SK-N-SH (cell line): ENCODE measurements at regions not wholly inside any gene's neighbourhood (a gene's known extent, or its start where the extent isn't known, plus 50 kb on each side); places are given as distances from the start of the nearest gene placed in this dataset.
"Not testable (repeated sequence)": the region's sequence is repeated elsewhere in the genome, so short reads cannot be mapped to it uniquely, and the experiment has no call there.

Experiments
- CTCF ChIA-PET: fragments of 300-600, 350-600 bp; formaldehyde crosslinking; extraction: SDS; loops from one replicate; lab custom pipeline; 2021; lab: Yijun Ruan, JAX
- POLR2A ChIA-PET: fragments of 350-600 bp; sonication (Branson Sonifier 250); formaldehyde crosslinking; extraction: SDS; loops from one replicate; lab custom pipeline; 2020; ENCODE audit warnings: antibody characterized with exemption, inconsistent platforms; lab: Yijun Ruan, JAX
- DNase-seq: peaks from one replicate; pipeline ENCODE4 v3.0.0; 2012
- H2AFZ ChIP-seq: fragments of 200-600 bp; sonication (generic); 2 replicates; pipeline ENCODE4 v1.8.1; 2016; ENCODE audit warnings: antibody characterized with exemption, mild to moderate bottlenecking, low read depth
- H3F3A ChIP-seq: fragments of 200-600 bp; sonication (generic); replicated peaks from 2 replicates; pipeline ENCODE3; 2016; ENCODE audit warnings: antibody characterized with exemption, mild to moderate bottlenecking; ENCODE audit not compliant: insufficient read depth
- H3K27ac ChIP-seq, 2 experiments: fragments of 200-500 bp in 1 of 2; fragments of 200-600 bp in 1 of 2; sonication (Bioruptor generic) in 1 of 2; sonication (generic), shearing (Covaris generic) in 1 of 2; 2 replicates each; pipeline versions ENCODE4 v1.5.1 to v1.6.1; 2014 to 2016; ENCODE audit warnings: low read depth in 2 of 2, inconsistent platforms in 1 of 2, low read length in 1 of 2, mild to moderate bottlenecking in 1 of 2, mixed read lengths in 1 of 2
- H3K27me3 ChIP-seq: fragments of 200-600 bp; sonication (generic), shearing (Covaris generic); 2 replicates; pipeline ENCODE4 v1.6.1; 2016; ENCODE audit warnings: mixed run types; ENCODE audit not compliant: insufficient read depth
- H3K36me3 ChIP-seq, 2 experiments: fragments of 200-500 bp in 1 of 2; fragments of 200-600 bp in 1 of 2; sonication (Bioruptor generic) in 1 of 2; sonication (generic) in 1 of 2; replicated peaks in 1 of 2; 2 replicates each; pipeline versions ENCODE3 to v1.5.1; 2014 to 2016; ENCODE audit warnings: low read length in 1 of 2, mild to moderate bottlenecking in 1 of 2; ENCODE audit not compliant: insufficient read depth in 2 of 2, control insufficient read depth in 1 of 2
- H3K4me1 ChIP-seq, 2 experiments: fragments of 200-500 bp in 1 of 2; fragments of 200-600 bp in 1 of 2; sonication (Bioruptor generic) in 1 of 2; sonication (generic), shearing (Covaris generic) in 1 of 2; 2 replicates each; pipeline versions ENCODE4 v1.5.1 to v1.6.1; 2014 to 2016; ENCODE audit warnings: low read depth in 1 of 2, low read length in 1 of 2, mixed run types in 1 of 2; ENCODE audit not compliant: insufficient read depth in 2 of 2, control insufficient read depth in 1 of 2
- H3K4me2 ChIP-seq: fragments of 200-600 bp; sonication (generic), shearing (Covaris generic); 2 replicates; pipeline ENCODE4 v1.6.1; 2017; ENCODE audit warnings: mixed run types
- H3K4me3 ChIP-seq, 2 experiments: fragments of 200-500 bp in 1 of 2; fragments of 200-600 bp in 1 of 2; sonication (Bioruptor generic) in 1 of 2; sonication (generic), shearing (Covaris generic) in 1 of 2; 2 replicates each; pipeline versions ENCODE4 v1.5.1 to v1.8.1; 2014 to 2016; ENCODE audit warnings: low read depth in 2 of 2, inconsistent platforms in 1 of 2, low read length in 1 of 2, mild to moderate bottlenecking in 1 of 2, mixed read lengths in 1 of 2, moderate library complexity in 1 of 2
- H3K79me2 ChIP-seq: fragments of 200-600 bp; sonication (generic); 2 replicates; pipeline ENCODE4 v1.8.1; 2017; ENCODE audit warnings: mild to moderate bottlenecking; ENCODE audit not compliant: insufficient read depth
- H3K9ac ChIP-seq: fragments of 200-600 bp; sonication (generic); 2 replicates; pipeline ENCODE4 v1.6.1; 2017; ENCODE audit warnings: mixed run types
- H3K9me2 ChIP-seq: fragments of 200-600 bp; sonication (generic); 2 replicates; pipeline ENCODE4 v1.6.1; 2017; ENCODE audit warnings: mixed run types
- H3K9me3 ChIP-seq: fragments of 200-600 bp; sonication (generic); 2 replicates; pipeline ENCODE4 v1.6.1; 2017; ENCODE audit warnings: mixed run types, mild to moderate bottlenecking, moderate library complexity
- H4K20me1 ChIP-seq: fragments of 200-600 bp; sonication (generic); 2 replicates; pipeline ENCODE4 v1.6.1; 2017; ENCODE audit warnings: mild to moderate bottlenecking, mixed run types; ENCODE audit not compliant: insufficient read depth
- GABPA ChIP-seq: IDR thresholded peaks from 2 replicates; pipeline ENCODE4 v1.4.0; 2012; ENCODE audit warnings: low read depth, mild to moderate bottlenecking
- JUND ChIP-seq: IDR thresholded peaks from 2 replicates; pipeline ENCODE4 v1.4.0; 2012
- MEF2A ChIP-seq: IDR thresholded peaks from 2 replicates; pipeline ENCODE4 v1.4.0; 2012; ENCODE audit warnings: low read depth, borderline replicate concordance
- RAD21 ChIP-seq: IDR thresholded peaks from 2 replicates; pipeline ENCODE4 v1.6.1; 2012; ENCODE audit warnings: mild to moderate bottlenecking, low read length
- SMC3 ChIP-seq: IDR thresholded peaks from 2 replicates; pipeline ENCODE4 v1.6.1; 2012; ENCODE audit warnings: low read depth, low read length, improper control_type of control experiment
- WGBS: methylation state at CpG from one replicate; pipeline ENCODE4 v1.1.6; 2017; ENCODE audit warnings: low lambda C conversion rate; 5-methylcytosine and 5-hydroxymethylcytosine counted together
- TF ChIP-seq, protein P1 (sequence below): IDR thresholded peaks from 2 replicates; pipeline ENCODE4 v1.4.0; 2012; ENCODE audit warnings: low read depth, borderline replicate concordance
- TF ChIP-seq, protein P2 (sequence below): fragments of 150-350 bp; IDR thresholded peaks from 2 replicates; pipeline ENCODE4 v1.6.1; 2016; ENCODE audit warnings: mild to moderate bottlenecking, low read depth, low read length
- TF ChIP-seq, protein P3 (sequence below): IDR thresholded peaks from 2 replicates; pipeline ENCODE4 v1.4.0; 2012; ENCODE audit warnings: low read depth
- TF ChIP-seq, protein P4 (sequence below): fragments of 150-350 bp; IDR thresholded peaks from 2 replicates; pipeline ENCODE4 v1.6.1; 2017; ENCODE audit warnings: antibody characterized with exemption, low read length, low read depth, borderline replicate concordance

DNA sequence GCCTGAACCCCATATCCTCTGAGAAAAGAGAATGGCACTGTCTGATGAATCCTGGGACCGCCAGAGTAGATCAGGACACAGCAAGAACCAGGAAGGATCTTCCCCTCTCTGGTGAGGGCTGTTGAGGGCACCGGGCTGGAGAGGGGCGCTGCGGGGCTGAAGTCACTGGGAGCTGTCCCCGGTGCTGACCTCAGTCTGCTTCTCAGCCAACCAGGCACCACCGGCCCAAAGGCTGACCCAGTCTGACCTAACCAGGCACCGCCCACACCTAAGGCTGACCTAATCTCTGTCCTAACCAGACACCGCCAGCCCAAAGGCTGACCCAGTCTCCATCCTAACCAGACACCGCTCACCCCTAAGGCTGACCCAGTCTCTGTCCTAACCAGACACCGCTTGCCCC lies 82.8 kb downstream of the CPZ start (continued):
- TF ChIP-seq RAD21 = no peak
- TF ChIP-seq, protein P1, sequence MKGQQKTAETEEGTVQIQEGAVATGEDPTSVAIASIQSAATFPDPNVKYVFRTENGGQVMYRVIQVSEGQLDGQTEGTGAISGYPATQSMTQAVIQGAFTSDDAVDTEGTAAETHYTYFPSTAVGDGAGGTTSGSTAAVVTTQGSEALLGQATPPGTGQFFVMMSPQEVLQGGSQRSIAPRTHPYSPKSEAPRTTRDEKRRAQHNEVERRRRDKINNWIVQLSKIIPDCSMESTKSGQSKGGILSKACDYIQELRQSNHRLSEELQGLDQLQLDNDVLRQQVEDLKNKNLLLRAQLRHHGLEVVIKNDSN = no peak
- TF ChIP-seq, protein P2, sequence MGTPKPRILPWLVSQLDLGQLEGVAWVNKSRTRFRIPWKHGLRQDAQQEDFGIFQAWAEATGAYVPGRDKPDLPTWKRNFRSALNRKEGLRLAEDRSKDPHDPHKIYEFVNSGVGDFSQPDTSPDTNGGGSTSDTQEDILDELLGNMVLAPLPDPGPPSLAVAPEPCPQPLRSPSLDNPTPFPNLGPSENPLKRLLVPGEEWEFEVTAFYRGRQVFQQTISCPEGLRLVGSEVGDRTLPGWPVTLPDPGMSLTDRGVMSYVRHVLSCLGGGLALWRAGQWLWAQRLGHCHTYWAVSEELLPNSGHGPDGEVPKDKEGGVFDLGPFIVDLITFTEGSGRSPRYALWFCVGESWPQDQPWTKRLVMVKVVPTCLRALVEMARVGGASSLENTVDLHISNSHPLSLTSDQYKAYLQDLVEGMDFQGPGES = no peak
- TF ChIP-seq SMC3 = no peak

DNA sequence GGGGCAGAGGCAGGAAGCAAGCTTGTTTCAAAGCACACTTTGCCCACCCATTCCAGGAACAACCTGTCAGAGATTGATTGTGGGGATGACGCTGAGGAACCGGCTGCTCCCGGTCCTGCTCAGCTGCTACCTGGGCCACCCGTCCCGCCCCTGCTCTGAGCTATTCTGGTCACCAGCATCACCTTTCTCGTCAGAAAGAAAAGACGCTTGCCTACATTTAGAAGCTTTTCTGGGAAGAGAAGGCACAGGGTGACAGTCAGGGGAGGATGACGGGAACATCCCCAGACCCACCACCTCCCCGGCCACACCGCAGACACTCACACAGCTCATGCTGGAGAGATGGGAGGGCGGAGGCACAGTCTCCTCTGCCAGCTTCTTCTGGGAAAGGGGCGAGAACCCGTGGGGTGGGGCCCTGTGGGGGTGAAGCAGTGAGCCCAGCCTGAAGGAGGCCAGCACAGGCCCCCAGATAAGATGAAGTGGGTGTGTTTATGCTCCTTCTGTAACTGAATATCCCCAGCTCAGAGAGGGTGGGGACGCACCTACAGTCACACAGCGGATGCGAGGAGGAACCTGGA lies 81.8 kb downstream of the CPZ start:
- Histone ChIP-seq H4K20me1 (no peaks in the 10 kb centered on the region), H3K79me2 (no peaks in the 10 kb centered on the region), H3K36me3 (no peaks in the 10 kb centered on the region), H3K27me3 (no peaks in the 10 kb centered on the region), H3K9me3 (no peaks in the 10 kb centered on the region), H3K27ac (no peak overlapping the region), H2AFZ (no peak overlapping the region), H3K4me3 (no peak overlapping the region), H3F3A (no peaks in the 10 kb centered on the region), H3K4me1 (peaks cover 0 to 3% of the 10 kb centered on the region in 2 experiments; a peak in 1 of 4 replicates), H3K9ac (no peak overlapping the region), H3K9me2 (0 out of 2 replicates have a peak, but pooled peaks cover 4% of the 10 kb centered on the region), H3K4me2 (no peak overlapping the region)
- TF ChIP-seq, protein P2 = no peak
- TF ChIP-seq, protein P3, sequence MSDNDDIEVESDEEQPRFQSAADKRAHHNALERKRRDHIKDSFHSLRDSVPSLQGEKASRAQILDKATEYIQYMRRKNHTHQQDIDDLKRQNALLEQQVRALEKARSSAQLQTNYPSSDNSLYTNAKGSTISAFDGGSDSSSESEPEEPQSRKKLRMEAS = no peak
- TF ChIP-seq JUND (no peak), MEF2A (no peak), GABPA (no peak)
- TF ChIP-seq, protein P4, sequence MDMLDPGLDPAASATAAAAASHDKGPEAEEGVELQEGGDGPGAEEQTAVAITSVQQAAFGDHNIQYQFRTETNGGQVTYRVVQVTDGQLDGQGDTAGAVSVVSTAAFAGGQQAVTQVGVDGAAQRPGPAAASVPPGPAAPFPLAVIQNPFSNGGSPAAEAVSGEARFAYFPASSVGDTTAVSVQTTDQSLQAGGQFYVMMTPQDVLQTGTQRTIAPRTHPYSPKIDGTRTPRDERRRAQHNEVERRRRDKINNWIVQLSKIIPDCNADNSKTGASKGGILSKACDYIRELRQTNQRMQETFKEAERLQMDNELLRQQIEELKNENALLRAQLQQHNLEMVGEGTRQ = no peak
- ChIA-PET POLR2A (interaction anchor here (0.6 kb wide), 1 partner anchor 177 kb away, joined by 3 read pairs; no protein-coding TSS in a partner anchor), CTCF (interaction anchor here (0.7 to 1.4 kb wide), 3 partner anchors 14 to 211 kb away, joined by 3 read pairs; no protein-coding TSS in a partner anchor)
- WGBS = 55% methylated on average over 12 of the region's 16 CpGs
- DNase-seq = no peak

DNA sequence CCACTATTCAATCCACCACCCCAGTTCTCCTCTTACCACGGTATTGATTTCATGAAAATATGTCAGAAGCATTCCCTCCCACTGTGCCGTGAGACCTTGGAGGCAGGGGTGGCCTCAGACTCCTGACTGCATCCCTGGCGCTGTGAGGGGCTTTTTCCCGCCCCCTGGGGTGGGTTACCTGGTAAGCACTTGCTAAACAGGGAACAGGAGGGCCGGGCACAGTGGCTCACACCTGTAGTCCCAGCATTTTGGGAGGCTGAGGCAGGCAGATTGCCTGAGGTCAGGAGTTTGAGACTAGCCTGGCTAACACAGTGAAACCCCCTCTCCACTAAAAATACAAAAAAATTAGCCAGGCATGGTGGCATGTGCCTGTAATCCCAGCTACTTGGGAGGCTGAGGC lies 80.5 kb downstream of the CPZ start:
- H3K27ac ChIP-seq, H3K4me1 ChIP-seq, H2AFZ ChIP-seq, DNase-seq, H3K4me2 ChIP-seq, H3K79me2 ChIP-seq, H3K36me3 ChIP-seq, H4K20me1 ChIP-seq, H3K9ac ChIP-seq, H3K4me3 ChIP-seq, H3K9me2 ChIP-seq, H3K9me3 ChIP-seq, H3F3A ChIP-seq, H3K27me3 ChIP-seq, POLR2A ChIA-PET: not testable (repeated sequence)
- WGBS = 13% methylated on average over 5 of the region's 5 CpGs
- CTCF ChIA-PET = interaction anchor here (1.4 kb wide), 1 partner anchor 212 kb away, joined by 3 read pairs; no protein-coding TSS in a partner anchor
